GM23338 (cell line): ENCODE measurements at regions not wholly inside any gene's neighbourhood (a gene's known extent, or its start where the extent isn't known, plus 50 kb on each side); places are given as distances from the start of the nearest gene placed in this dataset.

Experiments
- ATAC-seq: fragments of 200-7000 bp; cut with Tn5 transposase; 3 replicates; pipeline ENCODE4 v1.9.1; 2020
- DNase-seq: peaks from one replicate; pipeline ENCODE4 v3.0.0-alpha.2; 2015; ENCODE audit warnings: low spot score
- H2AFZ ChIP-seq: fragments of 200-600 bp; sonication (generic); 2 replicates; pipeline ENCODE4 v1.8.0; 2016; ENCODE audit warnings: antibody characterized with exemption, mild to moderate bottlenecking, moderate library complexity
- H3F3A ChIP-seq: fragments of 200-600 bp; sonication (generic); replicated peaks from 2 replicates; pipeline ENCODE4 v1.8.0; 2017; ENCODE audit warnings: antibody characterized with exemption, mixed run types, low read depth
- H3K27ac ChIP-seq: fragments of 200-600 bp; sonication (generic); 2 replicates; pipeline ENCODE4 v1.6.1; 2016; ENCODE audit warnings: low read depth
- H3K27me3 ChIP-seq: fragments of 200-600 bp; sonication (generic); 2 replicates; pipeline ENCODE4 v1.8.0; 2016; ENCODE audit warnings: mild to moderate bottlenecking, mixed run types, moderate library complexity; ENCODE audit not compliant: insufficient read depth
- H3K36me3 ChIP-seq: fragments of 200-600 bp; sonication (generic); 2 replicates; pipeline ENCODE4 v1.8.0; 2016; ENCODE audit warnings: mild to moderate bottlenecking; ENCODE audit not compliant: insufficient read depth
- H3K4me1 ChIP-seq: fragments of 200-600 bp; sonication (generic); 2 replicates; pipeline ENCODE4 v1.8.0; 2016; ENCODE audit warnings: mild to moderate bottlenecking, moderate library complexity; ENCODE audit not compliant: insufficient read depth
- H3K4me2 ChIP-seq: fragments of 200-600 bp; sonication (generic); 2 replicates; pipeline ENCODE4 v1.7.1; 2017; ENCODE audit warnings: mixed run types
- H3K4me3 ChIP-seq: fragments of 200-600 bp; sonication (generic); 2 replicates; pipeline ENCODE4 v1.6.1; 2016; ENCODE audit warnings: mixed run types
- H3K79me2 ChIP-seq: fragments of 200-600 bp; sonication (generic); replicated peaks from 2 replicates; pipeline ENCODE4 v1.8.0; 2017; ENCODE audit warnings: mild to moderate bottlenecking; ENCODE audit not compliant: insufficient read depth
- H3K9me2 ChIP-seq: fragments of 200-600 bp; sonication (generic); 2 replicates; pipeline ENCODE4 v1.8.0; 2017; ENCODE audit not compliant: insufficient read depth
- H4K20me1 ChIP-seq: fragments of 200-600 bp; sonication (generic); replicated peaks from 2 replicates; pipeline ENCODE4 v1.8.0; 2017; ENCODE audit warnings: mild to moderate bottlenecking; ENCODE audit not compliant: insufficient read depth
- H3K27ac Mint-ChIP-seq: 2 replicates; pipeline ENCODE4 v1.8.0; 2020; ENCODE audit warnings: inconsistent platforms, mild to moderate bottlenecking, moderate library complexity, mixed read lengths
- H3K27me3 Mint-ChIP-seq: 3 replicates; pipeline ENCODE4 v1.8.0; 2022; ENCODE audit warnings: low read depth, mild to moderate bottlenecking, moderate library complexity, mixed read lengths, inconsistent platforms; ENCODE audit not compliant: insufficient read depth, poor library complexity
- H3K36me3 Mint-ChIP-seq: 3 replicates; pipeline ENCODE4 v1.8.0; 2021; ENCODE audit warnings: low read depth, mild to moderate bottlenecking, inconsistent platforms, moderate library complexity, mixed read lengths
- H3K4me1 Mint-ChIP-seq: 3 replicates; pipeline ENCODE4 v1.8.0; 2020; ENCODE audit warnings: mild to moderate bottlenecking, inconsistent platforms, mixed read lengths
- H3K4me3 Mint-ChIP-seq: 3 replicates; pipeline ENCODE4 v1.8.0; 2021; ENCODE audit warnings: moderate library complexity, mild to moderate bottlenecking, inconsistent platforms, mixed read lengths
- H3K9me3 Mint-ChIP-seq: 3 replicates; pipeline ENCODE4 v1.8.0; 2020; ENCODE audit warnings: moderate library complexity, mild to moderate bottlenecking, inconsistent platforms, mixed read lengths
- CREB1 ChIP-seq: fragments of 250-450 bp; sonication (Bioruptor Pico); IDR thresholded peaks from 2 replicates; pipeline ENCODE4 v1.5.0; 2020; ENCODE audit warnings: low read depth, mild to moderate bottlenecking, moderate library complexity
- EZH2 ChIP-seq: fragments of 200-600 bp; sonication (generic); IDR thresholded peaks from one replicate; pipeline ENCODE4 v1.8.0; 2017; ENCODE audit warnings: antibody characterized with exemption, mild to moderate bottlenecking, low read depth; ENCODE audit not compliant: unreplicated experiment
- EZH2phosphoT487 ChIP-seq: fragments of 200-600 bp; sonication (generic); IDR thresholded peaks from one replicate; pipeline ENCODE4 v1.8.1; 2018; ENCODE audit warnings: antibody characterized with exemption; ENCODE audit not compliant: unreplicated experiment
- JUNB ChIP-seq: IDR thresholded peaks from one replicate; pipeline ENCODE4 v1.6.1; 2016; ENCODE audit warnings: antibody characterized with exemption; ENCODE audit not compliant: unreplicated experiment
- NANOG ChIP-seq: IDR thresholded peaks from 2 replicates; pipeline ENCODE4 v1.6.1; 2016; ENCODE audit warnings: antibody characterized with exemption, borderline replicate concordance
- POLR2AphosphoS5 ChIP-seq: IDR thresholded peaks from 2 replicates; pipeline ENCODE4 v1.6.1; 2016; ENCODE audit warnings: antibody characterized with exemption, low read depth
- STAT1 ChIP-seq: IDR thresholded peaks from one replicate; pipeline ENCODE4 v1.6.1; 2016; ENCODE audit warnings: antibody characterized with exemption; ENCODE audit not compliant: unreplicated experiment
- ZNF114 ChIP-seq: fragments of 250-450 bp; sonication (Bioruptor Pico); IDR thresholded peaks from 2 replicates; pipeline ENCODE4 v1.5.0; 2020; ENCODE audit warnings: mild to moderate bottlenecking, moderate library complexity
- ZNF331 ChIP-seq: fragments of 250-450 bp; sonication (Bioruptor Pico); IDR thresholded peaks from 2 replicates; pipeline ENCODE4 v1.5.0; 2020; ENCODE audit warnings: low read depth, mild to moderate bottlenecking, moderate library complexity
- TF ChIP-seq, protein P1 (sequence below): IDR thresholded peaks from one replicate; pipeline ENCODE4 v1.6.1; 2018; ENCODE audit warnings: antibody characterized with exemption; ENCODE audit not compliant: unreplicated experiment
- TF ChIP-seq, protein P2 (sequence below): fragments of 250-450 bp; sonication (Bioruptor Pico); IDR thresholded peaks from 2 replicates; pipeline ENCODE4 v1.5.0; 2020; ENCODE audit warnings: mild to moderate bottlenecking, moderate library complexity
- TF ChIP-seq, protein P3 (sequence below): IDR thresholded peaks from 2 replicates; pipeline ENCODE4 v1.6.1; 2016; ENCODE audit warnings: antibody characterized with exemption
- TF ChIP-seq, protein P4 (sequence below), 2 experiments: fragments of 200-600 bp in 1 of 2; sonication (generic) in 1 of 2; conservative IDR thresholded peaks; 2 replicates each; pipeline versions ENCODE4 v1.5.1 to v1.6.1; 2016 to 2017; ENCODE audit warnings: antibody characterized with exemption in 2 of 2, low read depth in 2 of 2, mild to moderate bottlenecking in 2 of 2, moderate library complexity in 1 of 2

DNA sequence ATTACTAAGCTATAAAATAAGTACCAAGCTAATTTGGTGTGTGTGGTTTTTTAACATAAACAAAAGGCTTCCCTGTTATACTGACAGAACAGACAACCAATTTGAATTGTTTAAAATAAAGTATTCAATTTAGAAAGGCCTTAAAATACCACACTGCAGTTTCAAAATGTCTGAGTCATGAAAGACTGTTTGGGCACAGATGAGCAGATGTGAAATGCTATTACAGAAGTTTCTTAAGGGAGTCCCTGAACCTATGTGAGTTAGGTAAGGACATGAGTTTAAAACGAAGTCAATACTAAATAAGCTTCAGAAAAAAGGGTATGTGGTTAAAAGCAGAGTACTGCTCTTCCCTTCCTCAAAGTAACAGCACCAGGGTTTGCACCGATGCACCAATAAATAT lies 69.7 kb upstream of the SETMAR start:
- Mint-ChIP-seq H3K27me3 (no peaks in the 10 kb centered on the region), H3K4me1 (peaks cover 24% of the 10 kb centered on the region), H3K9me3 (peaks cover 60% of the 10 kb centered on the region), H3K36me3 (no peaks in the 10 kb centered on the region), H3K4me3 (no peak overlapping the region), H3K27ac (no peak overlapping the region)
- Histone ChIP-seq H2AFZ (no peak overlapping the region), H4K20me1 (no peaks in the 10 kb centered on the region), H3K4me2 (no peak overlapping the region), H3K36me3 (no peaks in the 10 kb centered on the region), H3K27ac (no peak overlapping the region), H3K4me3 (no peak overlapping the region), H3K27me3 (peaks cover 50% of the 10 kb centered on the region), H3F3A (no peaks in the 10 kb centered on the region), H3K79me2 (no peaks in the 10 kb centered on the region), H3K9me2 (no peaks in the 10 kb centered on the region), H3K4me1 (peaks cover 9% of the 10 kb centered on the region)
- no peak for ATAC-seq
- no peak for DNase-seq
- no peak for TF ChIP-seq JUNB
- no peak for TF ChIP-seq STAT1
- no peak for TF ChIP-seq ZNF331 (CRISPR knock-in tag)
- no peak for TF ChIP-seq EZH2phosphoT487
- no peak for TF ChIP-seq CREB1 (CRISPR knock-in tag)
- TF ChIP-seq, protein P1, sequence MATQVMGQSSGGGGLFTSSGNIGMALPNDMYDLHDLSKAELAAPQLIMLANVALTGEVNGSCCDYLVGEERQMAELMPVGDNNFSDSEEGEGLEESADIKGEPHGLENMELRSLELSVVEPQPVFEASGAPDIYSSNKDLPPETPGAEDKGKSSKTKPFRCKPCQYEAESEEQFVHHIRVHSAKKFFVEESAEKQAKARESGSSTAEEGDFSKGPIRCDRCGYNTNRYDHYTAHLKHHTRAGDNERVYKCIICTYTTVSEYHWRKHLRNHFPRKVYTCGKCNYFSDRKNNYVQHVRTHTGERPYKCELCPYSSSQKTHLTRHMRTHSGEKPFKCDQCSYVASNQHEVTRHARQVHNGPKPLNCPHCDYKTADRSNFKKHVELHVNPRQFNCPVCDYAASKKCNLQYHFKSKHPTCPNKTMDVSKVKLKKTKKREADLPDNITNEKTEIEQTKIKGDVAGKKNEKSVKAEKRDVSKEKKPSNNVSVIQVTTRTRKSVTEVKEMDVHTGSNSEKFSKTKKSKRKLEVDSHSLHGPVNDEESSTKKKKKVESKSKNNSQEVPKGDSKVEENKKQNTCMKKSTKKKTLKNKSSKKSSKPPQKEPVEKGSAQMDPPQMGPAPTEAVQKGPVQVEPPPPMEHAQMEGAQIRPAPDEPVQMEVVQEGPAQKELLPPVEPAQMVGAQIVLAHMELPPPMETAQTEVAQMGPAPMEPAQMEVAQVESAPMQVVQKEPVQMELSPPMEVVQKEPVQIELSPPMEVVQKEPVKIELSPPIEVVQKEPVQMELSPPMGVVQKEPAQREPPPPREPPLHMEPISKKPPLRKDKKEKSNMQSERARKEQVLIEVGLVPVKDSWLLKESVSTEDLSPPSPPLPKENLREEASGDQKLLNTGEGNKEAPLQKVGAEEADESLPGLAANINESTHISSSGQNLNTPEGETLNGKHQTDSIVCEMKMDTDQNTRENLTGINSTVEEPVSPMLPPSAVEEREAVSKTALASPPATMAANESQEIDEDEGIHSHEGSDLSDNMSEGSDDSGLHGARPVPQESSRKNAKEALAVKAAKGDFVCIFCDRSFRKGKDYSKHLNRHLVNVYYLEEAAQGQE: no peak
- TF ChIP-seq, protein P2, sequence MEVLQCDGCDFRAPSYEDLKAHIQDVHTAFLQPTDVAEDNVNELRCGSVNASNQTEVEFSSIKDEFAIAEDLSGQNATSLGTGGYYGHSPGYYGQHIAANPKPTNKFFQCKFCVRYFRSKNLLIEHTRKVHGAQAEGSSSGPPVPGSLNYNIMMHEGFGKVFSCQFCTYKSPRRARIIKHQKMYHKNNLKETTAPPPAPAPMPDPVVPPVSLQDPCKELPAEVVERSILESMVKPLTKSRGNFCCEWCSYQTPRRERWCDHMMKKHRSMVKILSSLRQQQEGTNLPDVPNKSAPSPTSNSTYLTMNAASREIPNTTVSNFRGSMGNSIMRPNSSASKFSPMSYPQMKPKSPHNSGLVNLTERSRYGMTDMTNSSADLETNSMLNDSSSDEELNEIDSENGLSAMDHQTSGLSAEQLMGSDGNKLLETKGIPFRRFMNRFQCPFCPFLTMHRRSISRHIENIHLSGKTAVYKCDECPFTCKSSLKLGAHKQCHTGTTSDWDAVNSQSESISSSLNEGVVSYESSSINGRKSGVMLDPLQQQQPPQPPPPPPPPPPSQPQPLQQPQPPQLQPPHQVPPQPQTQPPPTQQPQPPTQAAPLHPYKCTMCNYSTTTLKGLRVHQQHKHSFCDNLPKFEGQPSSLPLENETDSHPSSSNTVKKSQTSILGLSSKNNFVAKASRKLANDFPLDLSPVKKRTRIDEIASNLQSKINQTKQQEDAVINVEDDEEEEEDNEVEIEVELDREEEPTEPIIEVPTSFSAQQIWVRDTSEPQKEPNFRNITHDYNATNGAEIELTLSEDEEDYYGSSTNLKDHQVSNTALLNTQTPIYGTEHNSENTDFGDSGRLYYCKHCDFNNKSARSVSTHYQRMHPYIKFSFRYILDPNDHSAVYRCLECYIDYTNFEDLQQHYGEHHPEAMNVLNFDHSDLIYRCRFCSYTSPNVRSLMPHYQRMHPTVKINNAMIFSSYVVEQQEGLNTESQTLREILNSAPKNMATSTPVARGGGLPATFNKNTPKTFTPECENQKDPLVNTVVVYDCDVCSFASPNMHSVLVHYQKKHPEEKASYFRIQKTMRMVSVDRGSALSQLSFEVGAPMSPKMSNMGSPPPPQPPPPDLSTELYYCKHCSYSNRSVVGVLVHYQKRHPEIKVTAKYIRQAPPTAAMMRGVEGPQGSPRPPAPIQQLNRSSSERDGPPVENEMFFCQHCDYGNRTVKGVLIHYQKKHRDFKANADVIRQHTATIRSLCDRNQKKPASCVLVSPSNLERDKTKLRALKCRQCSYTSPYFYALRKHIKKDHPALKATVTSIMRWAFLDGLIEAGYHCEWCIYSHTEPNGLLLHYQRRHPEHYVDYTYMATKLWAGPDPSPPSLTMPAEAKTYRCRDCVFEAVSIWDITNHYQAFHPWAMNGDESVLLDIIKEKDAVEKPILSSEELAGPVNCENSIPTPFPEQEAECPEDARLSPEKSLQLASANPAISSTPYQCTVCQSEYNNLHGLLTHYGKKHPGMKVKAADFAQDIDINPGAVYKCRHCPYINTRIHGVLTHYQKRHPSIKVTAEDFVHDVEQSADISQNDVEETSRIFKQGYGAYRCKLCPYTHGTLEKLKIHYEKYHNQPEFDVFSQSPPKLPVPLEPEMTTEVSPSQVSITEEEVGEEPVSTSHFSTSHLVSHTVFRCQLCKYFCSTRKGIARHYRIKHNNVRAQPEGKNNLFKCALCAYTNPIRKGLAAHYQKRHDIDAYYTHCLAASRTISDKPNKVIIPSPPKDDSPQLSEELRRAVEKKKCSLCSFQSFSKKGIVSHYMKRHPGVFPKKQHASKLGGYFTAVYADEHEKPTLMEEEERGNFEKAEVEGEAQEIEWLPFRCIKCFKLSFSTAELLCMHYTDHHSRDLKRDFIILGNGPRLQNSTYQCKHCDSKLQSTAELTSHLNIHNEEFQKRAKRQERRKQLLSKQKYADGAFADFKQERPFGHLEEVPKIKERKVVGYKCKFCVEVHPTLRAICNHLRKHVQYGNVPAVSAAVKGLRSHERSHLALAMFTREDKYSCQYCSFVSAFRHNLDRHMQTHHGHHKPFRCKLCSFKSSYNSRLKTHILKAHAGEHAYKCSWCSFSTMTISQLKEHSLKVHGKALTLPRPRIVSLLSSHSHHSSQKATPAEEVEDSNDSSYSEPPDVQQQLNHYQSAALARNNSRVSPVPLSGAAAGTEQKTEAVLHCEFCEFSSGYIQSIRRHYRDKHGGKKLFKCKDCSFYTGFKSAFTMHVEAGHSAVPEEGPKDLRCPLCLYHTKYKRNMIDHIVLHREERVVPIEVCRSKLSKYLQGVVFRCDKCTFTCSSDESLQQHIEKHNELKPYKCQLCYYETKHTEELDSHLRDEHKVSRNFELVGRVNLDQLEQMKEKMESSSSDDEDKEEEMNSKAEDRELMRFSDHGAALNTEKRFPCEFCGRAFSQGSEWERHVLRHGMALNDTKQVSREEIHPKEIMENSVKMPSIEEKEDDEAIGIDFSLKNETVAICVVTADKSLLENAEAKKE (CRISPR knock-in tag): no peak
- TF ChIP-seq, protein P3, sequence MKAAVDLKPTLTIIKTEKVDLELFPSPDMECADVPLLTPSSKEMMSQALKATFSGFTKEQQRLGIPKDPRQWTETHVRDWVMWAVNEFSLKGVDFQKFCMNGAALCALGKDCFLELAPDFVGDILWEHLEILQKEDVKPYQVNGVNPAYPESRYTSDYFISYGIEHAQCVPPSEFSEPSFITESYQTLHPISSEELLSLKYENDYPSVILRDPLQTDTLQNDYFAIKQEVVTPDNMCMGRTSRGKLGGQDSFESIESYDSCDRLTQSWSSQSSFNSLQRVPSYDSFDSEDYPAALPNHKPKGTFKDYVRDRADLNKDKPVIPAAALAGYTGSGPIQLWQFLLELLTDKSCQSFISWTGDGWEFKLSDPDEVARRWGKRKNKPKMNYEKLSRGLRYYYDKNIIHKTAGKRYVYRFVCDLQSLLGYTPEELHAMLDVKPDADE: no peak
- TF ChIP-seq ZNF114: no peak
- TF ChIP-seq, protein P4, sequence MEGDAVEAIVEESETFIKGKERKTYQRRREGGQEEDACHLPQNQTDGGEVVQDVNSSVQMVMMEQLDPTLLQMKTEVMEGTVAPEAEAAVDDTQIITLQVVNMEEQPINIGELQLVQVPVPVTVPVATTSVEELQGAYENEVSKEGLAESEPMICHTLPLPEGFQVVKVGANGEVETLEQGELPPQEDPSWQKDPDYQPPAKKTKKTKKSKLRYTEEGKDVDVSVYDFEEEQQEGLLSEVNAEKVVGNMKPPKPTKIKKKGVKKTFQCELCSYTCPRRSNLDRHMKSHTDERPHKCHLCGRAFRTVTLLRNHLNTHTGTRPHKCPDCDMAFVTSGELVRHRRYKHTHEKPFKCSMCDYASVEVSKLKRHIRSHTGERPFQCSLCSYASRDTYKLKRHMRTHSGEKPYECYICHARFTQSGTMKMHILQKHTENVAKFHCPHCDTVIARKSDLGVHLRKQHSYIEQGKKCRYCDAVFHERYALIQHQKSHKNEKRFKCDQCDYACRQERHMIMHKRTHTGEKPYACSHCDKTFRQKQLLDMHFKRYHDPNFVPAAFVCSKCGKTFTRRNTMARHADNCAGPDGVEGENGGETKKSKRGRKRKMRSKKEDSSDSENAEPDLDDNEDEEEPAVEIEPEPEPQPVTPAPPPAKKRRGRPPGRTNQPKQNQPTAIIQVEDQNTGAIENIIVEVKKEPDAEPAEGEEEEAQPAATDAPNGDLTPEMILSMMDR (conservative IDR thresholded peaks at IDR 0.05; ENCODE audit: low read depth in 2 of 2): no peak
- TF ChIP-seq NANOG: no peak
- no peak for TF ChIP-seq POLR2AphosphoS5
- TF ChIP-seq EZH2: no peak
